Kidney (tissue), 10 donors: ENCODE measurements at regions not wholly inside any gene's neighbourhood (a gene's known extent, or its start where the extent isn't known, plus 50 kb on each side); places are given as distances from the start of the nearest gene placed in this dataset.
"Not testable (repeated sequence)": the region's sequence is repeated elsewhere in the genome, so short reads cannot be mapped to it uniquely, and the experiment has no call there.

Source experiments
- DNase-seq, 5 donors: peaks; one replicate each; pipeline ENCODE4 v3.0.0-alpha.2; 2013 to 2020
- FAIRE-seq: peaks from 2 replicates; lab custom pipeline; 2012; peaks lifted over from hg19 to GRCh38; lab: Jason Lieb, UNC
- H3K27ac ChIP-seq, 2 donors: one replicate each; pipeline ENCODE4 v1.7.0; 2013; ENCODE audit warnings: low read depth in 2 of 2, low read length in 2 of 2, inconsistent platforms in 1 of 2
- H3K27me3 ChIP-seq: one replicate; pipeline ENCODE4 v1.7.1; 2013; ENCODE audit warnings: low read length, inconsistent platforms; ENCODE audit not compliant: control insufficient read depth, insufficient read depth
- H3K36me3 ChIP-seq, 3 donors: one replicate each; pipeline versions ENCODE4 v1.7.0 to v1.7.1; 2013; ENCODE audit warnings: low read length in 3 of 3, control low read depth in 1 of 3, inconsistent platforms in 1 of 3; ENCODE audit not compliant: insufficient read depth in 3 of 3, control insufficient read depth in 2 of 3
- H3K4me1 ChIP-seq, 3 donors: one replicate each; pipeline versions ENCODE4 v1.7.0 to v1.7.1; 2013; ENCODE audit warnings: low read length in 3 of 3, inconsistent platforms in 1 of 3, low read depth in 1 of 3; ENCODE audit not compliant: control insufficient read depth in 2 of 3, insufficient read depth in 2 of 3
- H3K4me3 ChIP-seq, 3 donors: one replicate each; pipeline versions ENCODE4 v1.7.0 to v1.8.1; 2013; ENCODE audit warnings: low read length in 3 of 3, control low read depth in 1 of 3, inconsistent platforms in 1 of 3
- H3K9ac ChIP-seq, 3 donors: one replicate each; pipeline versions ENCODE4 v1.7.0 to v1.7.1; 2013; ENCODE audit warnings: low read length in 3 of 3, control low read depth in 1 of 3, inconsistent platforms in 1 of 3
- H3K9me3 ChIP-seq, 3 donors: one replicate each; pipeline versions ENCODE4 v1.7.0 to v1.7.1; 2013; ENCODE audit warnings: low read length in 3 of 3, control low read depth in 1 of 3, inconsistent platforms in 1 of 3; ENCODE audit not compliant: control insufficient read depth in 2 of 3, insufficient read depth in 1 of 3
- intact Hi-C: fragments of 100-400 bp; cut with DNase I; formaldehyde crosslinking; loops from one replicate; pipeline ENCODE4 v1.11.1; 2022
- donor health status: control.
- donor health status: control.
- donor health status: DM: yes; HTN: yes; CAD: no.
- donor health status: Normal renal cell carcinoma (clear cell type).

DNA sequence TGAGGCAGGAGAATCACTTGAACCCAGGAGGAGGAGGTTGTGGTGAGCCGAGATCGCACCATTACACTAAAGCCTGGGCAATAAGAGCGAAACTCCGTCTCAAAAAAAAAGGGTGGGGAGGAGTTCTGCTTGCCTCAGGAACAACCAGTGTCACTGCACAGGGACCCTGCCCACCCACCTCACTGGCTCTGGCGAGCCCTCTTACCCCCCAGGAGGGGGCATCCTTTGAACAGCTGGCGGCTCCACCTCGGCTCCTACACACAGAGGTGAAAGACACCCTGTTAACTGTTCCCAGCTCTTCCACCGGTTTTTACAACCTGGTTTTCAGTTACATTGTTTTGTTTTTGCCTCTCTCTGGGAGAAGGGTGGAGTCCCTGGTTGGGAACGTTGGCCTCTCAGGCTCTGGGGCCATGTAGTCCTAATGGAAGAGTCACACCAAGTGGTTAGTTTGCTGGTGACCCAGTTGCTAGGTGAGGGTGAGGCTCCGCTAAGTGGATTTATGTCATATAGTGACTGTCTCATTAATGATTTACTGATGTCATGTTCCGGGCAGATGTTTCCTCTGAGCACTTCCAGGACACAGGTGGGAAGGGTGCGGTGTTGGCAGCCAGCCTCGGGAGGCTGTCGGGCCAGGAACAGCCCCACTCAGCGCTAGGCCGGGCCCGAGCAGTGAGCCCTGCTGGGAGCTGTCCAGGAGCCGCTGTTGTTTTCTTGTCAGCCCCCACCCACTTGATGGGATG, 120.6 kb upstream of the TPTE start:
- H3K27me3 ChIP-seq, H3K9ac ChIP-seq, H3K4me3 ChIP-seq, H3K36me3 ChIP-seq, intact Hi-C loops, H3K27ac ChIP-seq, H3K4me1 ChIP-seq, FAIRE-seq, H3K9me3 ChIP-seq: not testable (repeated sequence)
- peak in 1 of 5 donors; percentile 84 for DNase-seq

DNA sequence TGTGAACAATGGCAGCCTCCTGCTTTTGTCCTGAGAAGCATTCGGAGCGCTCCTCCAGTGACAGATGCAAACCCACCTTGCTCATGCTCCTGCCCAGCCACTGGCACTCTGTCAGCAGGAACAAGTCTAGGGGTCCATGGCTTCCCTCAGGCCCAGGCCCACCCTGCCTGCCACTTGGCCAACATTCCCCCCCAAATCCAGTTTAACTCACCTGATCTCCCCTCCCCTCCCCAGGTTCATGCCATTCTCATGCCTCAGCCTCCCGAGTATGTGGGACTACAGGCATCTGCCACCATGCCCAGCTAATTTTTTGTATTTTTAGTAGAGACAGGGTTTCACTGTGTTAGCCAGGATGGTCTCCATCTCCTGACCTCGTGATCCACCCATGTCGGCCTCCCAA, 118.9 kb upstream of the TPTE start:
- H3K9me3 ChIP-seq, H3K27me3 ChIP-seq, FAIRE-seq, H3K9ac ChIP-seq, H3K27ac ChIP-seq, H3K4me1 ChIP-seq, H3K36me3 ChIP-seq, intact Hi-C loops, H3K4me3 ChIP-seq: not testable (repeated sequence)
- DNase-seq, result peak in 1 of 5 donors; percentile 71

DNA sequence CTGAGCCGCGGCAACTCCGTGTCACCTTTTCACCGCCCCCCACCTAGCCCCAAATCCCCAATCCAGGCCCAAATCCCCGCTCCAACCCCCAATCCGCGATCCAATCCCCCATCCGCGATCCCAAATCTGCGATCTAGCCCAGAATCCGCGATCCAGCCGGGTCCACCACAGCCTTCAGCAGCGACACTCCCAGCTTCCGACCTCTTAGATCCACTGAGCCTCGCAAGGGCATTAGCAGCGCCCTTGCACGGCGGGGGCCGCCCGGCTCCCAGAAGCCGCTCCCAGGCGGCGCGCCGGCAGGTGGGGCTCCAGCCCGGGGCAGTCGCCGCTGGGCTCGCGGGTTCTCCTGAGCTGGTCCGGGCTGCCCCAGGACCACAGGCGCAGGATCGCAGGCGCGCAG, 116.1 kb upstream of the TPTE start:
- H3K9me3 ChIP-seq, H3K27ac ChIP-seq, H3K4me1 ChIP-seq, H3K27me3 ChIP-seq, H3K36me3 ChIP-seq, H3K9ac ChIP-seq, intact Hi-C loops, H3K4me3 ChIP-seq, FAIRE-seq: not testable (repeated sequence)
- peak in 1 of 5 donors; percentile 84 for DNase-seq

DNA sequence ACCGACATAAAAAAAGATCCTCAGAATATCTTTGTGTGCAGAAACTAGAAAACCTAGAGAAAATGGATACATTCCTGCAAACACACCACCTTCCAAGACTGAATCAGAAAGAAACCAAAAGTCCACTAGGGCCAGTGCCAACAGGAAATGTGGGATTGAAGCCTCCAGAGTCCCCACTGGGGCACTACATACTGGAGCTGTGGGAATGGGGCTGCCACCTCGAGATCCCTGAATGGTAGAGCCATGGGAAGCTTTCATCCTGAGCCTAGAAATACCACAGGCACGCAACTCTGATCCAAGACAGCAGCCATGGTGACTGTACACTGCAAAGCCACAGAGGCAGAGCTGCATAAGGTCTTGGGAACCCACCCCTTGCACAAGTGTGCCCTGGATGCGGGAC, 111.6 kb upstream of the TPTE start:
- intact Hi-C loops, H3K9ac ChIP-seq, H3K27ac ChIP-seq, H3K27me3 ChIP-seq, H3K4me1 ChIP-seq, H3K9me3 ChIP-seq, DNase-seq, FAIRE-seq, H3K36me3 ChIP-seq, H3K4me3 ChIP-seq: not testable (repeated sequence)

DNA sequence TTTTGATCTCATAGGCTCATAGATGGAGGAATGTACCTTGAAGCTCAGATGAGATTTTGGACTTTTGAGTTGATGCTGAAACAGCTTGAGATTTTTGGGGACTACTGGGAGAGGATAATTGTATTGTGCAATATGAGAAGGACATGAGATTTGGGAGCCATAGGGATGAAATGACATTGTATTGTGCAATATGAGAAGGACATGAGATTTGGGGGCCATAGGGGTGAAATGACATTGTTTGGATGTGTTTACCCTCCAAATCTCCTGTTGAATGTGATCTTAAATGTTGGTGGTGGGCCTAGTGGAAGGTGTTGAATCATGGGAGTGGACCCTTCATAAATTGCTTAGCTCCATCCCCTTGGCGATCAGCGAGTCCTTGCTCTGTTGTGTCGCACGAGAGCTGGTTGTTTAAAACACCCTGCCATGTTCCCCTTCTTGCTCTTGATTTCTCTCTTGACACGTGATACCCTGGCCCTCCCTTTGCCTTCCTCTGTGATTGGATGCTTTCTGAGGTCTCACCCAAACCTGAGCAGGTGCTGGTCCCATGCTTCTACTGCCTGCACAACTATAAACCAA, 110.9 kb upstream of the TPTE start:
- H3K4me1 ChIP-seq, H3K9me3 ChIP-seq, H3K9ac ChIP-seq, H3K27ac ChIP-seq, H3K36me3 ChIP-seq, DNase-seq, H3K4me3 ChIP-seq, FAIRE-seq, intact Hi-C loops, H3K27me3 ChIP-seq: not testable (repeated sequence)

DNA sequence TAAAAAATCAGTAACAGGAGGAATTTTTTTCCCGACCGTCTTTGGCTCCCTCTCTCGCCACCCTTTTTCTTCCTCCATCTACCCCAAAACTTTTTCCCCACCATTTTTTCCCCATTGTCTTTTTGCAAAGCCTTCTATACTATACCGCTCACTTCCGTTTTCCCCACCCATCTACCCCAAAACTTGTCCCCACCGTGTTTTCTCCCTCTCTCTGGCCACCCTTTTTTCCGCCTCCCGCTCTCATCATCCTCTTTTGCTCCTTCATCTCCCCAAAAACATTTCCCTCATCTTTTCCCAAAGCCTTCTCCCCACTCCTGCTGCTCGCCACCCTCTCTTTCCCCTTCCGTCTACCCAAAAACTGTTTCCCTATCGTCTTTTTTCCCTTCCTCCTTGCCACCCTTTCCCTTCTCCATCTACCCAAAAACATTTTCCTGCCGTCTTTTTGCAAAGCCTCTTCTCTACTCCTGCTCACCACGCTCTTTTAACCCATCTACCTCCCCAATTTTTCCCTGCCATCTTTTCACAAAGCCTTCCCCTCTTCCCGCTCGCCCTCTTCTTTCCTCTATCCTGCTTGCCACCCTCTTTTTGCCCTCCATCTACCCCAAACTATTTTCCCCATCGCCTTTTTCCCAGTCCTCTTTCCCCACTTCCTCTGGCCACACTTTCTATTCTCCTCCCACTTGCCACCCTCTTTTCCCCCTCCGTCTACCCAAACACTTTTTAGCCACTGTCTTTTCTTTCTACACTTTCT, 109.4 kb upstream of the TPTE start:
- intact Hi-C loops, H3K9ac ChIP-seq, FAIRE-seq, H3K4me1 ChIP-seq, H3K27ac ChIP-seq, DNase-seq, H3K4me3 ChIP-seq, H3K36me3 ChIP-seq, H3K27me3 ChIP-seq: not testable (repeated sequence)
- peaks cover 0 to 16% (median 0%) of the 10 kb centered on the region in 3 donors for H3K9me3 ChIP-seq

DNA sequence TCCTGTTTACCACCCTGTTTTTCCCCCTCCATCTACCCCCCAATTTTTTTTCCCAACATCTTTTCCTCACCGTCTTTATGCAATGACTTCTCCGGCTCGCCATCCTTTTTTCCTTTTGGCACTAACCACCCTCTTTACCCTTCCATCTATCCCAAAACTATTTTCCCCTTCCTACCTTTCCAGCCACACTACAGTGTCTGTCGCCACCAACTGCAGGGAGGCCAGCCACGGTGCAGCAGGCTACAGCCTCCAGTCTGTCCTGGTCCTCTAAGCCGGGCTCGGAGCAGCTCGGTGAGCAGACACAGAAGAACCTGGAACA, 108.5 kb upstream of the TPTE start:
- intact Hi-C loops, FAIRE-seq, H3K4me1 ChIP-seq, DNase-seq, H3K9ac ChIP-seq, H3K27ac ChIP-seq, H3K4me3 ChIP-seq, H3K27me3 ChIP-seq, H3K36me3 ChIP-seq: not testable (repeated sequence)
- peaks cover 2 to 16% (median 3%) of the 10 kb centered on the region in 3 donors for H3K9me3 ChIP-seq
